Vagina (tissue), 2 donors: ENCODE measurements at regions not wholly inside any gene's neighbourhood (a gene's known extent, or its start where the extent isn't known, plus 50 kb on each side); places are given as distances from the start of the nearest gene placed in this dataset.

ENCODE experiments used
- DNase-seq, 2 donors: peaks; one replicate each; pipeline ENCODE4 v3.0.0-alpha.2; 2017; ENCODE audit errors: extremely low spot score in 2 of 2
- H3K27ac ChIP-seq: fragments of 200-600 bp; sonication (generic); one replicate; pipeline ENCODE4 v1.5.1; 2019
- H3K27me3 ChIP-seq: fragments of 200-600 bp; sonication (generic); one replicate; pipeline ENCODE4 v1.5.1; 2019
- H3K36me3 ChIP-seq, 2 donors: fragments of 200-600 bp; sonication (generic); one replicate each; pipeline ENCODE4 v1.5.1; 2017 to 2019
- H3K4me1 ChIP-seq: fragments of 200-600 bp; sonication (generic); one replicate; pipeline ENCODE4 v1.5.1; 2019
- H3K4me3 ChIP-seq, 2 donors: fragments of 200-600 bp; sonication (generic); 1 replicate in 1 of 2; 2 replicates in 1 of 2; pipeline ENCODE4 v1.5.1; 2016 to 2019
- H3K9me3 ChIP-seq: fragments of 200-600 bp; sonication (generic); one replicate; pipeline ENCODE4 v1.5.1; 2019
- POLR2A ChIP-seq, 2 donors: fragments of 450-650 bp; IDR thresholded peaks; one replicate each; pipeline ENCODE4 v1.6.1; 2017; ENCODE audit warnings: antibody characterized with exemption in 2 of 2, mild to moderate bottlenecking in 2 of 2, moderate library complexity in 2 of 2
- POLR2AphosphoS5 ChIP-seq, 2 donors: sonication (generic); formaldehyde crosslinking; IDR thresholded peaks; one replicate each; pipeline ENCODE4 v1.9.0; 2017; ENCODE audit warnings: antibody characterized with exemption in 2 of 2, mild to moderate bottlenecking in 2 of 2, low read depth in 1 of 2; ENCODE audit not compliant: insufficient read depth in 1 of 2
- intact Hi-C: fragments of 100-400 bp; cut with DNase I; formaldehyde crosslinking; loops from one replicate; pipeline ENCODE4 v1.15.1; 2023
- TF ChIP-seq, protein P1 (sequence below), 3 experiments: fragments of 450-650 bp in 2 of 3; fragments of 200-600 bp in 1 of 3; sonication (generic) in 1 of 3; IDR thresholded peaks; one replicate each; pipeline ENCODE4 v1.5.1; 2017 to 2019; ENCODE audit warnings: antibody characterized with exemption in 3 of 3, mild to moderate bottlenecking in 2 of 3, moderate library complexity in 2 of 3

DNA sequence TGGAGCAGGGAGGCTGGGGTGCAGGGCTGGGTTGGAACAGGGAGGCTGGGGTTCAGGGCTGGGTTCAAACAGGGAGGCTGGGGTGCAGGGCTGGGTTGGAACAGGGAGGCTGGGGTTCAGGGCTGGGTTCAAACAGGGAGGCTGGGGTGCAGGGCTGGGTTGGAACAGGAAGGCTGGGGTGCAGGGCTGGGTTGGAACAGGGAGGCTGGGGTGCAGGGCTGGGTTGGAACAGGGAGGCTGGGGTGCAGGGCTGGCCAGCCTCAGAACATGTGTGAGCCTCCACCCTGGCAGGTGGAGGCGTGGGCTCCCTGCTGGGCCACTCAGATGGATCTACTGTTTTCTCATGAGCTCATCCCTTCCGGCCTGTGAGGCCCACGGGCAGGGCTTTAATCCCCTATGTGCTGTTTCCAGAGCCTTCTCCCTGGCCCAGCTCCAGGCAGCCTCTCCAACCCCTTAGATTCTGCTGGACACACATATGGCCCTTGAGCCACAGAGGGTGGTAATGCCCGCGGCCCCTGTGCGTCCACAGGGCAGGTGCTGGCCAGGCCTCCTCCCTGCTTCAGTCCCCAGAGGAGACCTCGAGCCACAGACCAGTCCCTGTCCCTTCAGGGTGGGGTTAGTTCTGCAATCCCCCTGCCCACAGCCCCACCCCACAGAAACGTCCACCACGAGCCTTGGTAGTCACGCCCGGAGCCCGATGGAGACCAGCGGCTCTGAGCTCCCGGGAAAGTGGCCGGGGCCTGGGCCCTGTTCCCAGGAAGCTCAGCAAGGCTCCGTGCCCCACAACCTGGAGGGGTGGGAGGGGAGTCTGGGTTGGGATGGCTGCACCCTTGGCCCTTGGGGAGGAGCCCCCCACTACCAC lies 197.9 kb downstream of the BRD1 start:
- intact Hi-C loops = no loop called here
- Histone ChIP-seq H3K4me3 (no peak overlapping the region), H3K9me3 (no peaks in the 10 kb centered on the region), H3K27me3 (no peaks in the 10 kb centered on the region), H3K4me1 (peaks cover 13% of the 10 kb centered on the region), H3K27ac (no peak overlapping the region), H3K36me3 (no peaks in the 10 kb centered on the region)
- no peak for DNase-seq
- TF ChIP-seq POLR2A (IDR thresholded peaks at IDR 0.05) (no peak), POLR2AphosphoS5 (IDR thresholded peaks at IDR 0.05; ENCODE audit: insufficient read depth in 1 of 2, low read depth in 1 of 2) (no peak)
- TF ChIP-seq, protein P1, sequence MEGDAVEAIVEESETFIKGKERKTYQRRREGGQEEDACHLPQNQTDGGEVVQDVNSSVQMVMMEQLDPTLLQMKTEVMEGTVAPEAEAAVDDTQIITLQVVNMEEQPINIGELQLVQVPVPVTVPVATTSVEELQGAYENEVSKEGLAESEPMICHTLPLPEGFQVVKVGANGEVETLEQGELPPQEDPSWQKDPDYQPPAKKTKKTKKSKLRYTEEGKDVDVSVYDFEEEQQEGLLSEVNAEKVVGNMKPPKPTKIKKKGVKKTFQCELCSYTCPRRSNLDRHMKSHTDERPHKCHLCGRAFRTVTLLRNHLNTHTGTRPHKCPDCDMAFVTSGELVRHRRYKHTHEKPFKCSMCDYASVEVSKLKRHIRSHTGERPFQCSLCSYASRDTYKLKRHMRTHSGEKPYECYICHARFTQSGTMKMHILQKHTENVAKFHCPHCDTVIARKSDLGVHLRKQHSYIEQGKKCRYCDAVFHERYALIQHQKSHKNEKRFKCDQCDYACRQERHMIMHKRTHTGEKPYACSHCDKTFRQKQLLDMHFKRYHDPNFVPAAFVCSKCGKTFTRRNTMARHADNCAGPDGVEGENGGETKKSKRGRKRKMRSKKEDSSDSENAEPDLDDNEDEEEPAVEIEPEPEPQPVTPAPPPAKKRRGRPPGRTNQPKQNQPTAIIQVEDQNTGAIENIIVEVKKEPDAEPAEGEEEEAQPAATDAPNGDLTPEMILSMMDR (IDR thresholded peaks at IDR 0.05) = no peak

DNA sequence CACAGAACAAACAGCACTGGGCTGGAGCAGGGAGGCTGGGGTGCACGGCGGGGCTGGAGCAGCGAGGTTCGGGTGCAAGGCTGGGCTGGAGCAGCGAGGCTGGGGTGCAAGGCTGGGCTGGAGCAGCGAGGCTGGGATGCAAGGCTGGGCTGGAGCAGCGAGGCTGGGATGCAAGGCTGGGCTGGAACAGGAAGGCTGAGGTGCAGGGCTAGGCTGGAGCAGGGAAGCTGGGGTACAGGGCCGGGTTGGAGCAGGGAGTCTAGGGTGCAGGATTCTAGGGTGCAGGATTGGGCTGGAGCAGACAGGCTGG lies 198.5 kb downstream of the BRD1 start:
- peaks cover 13% of the 10 kb centered on the region for H3K4me1 ChIP-seq
- no peaks in the 10 kb centered on the region for H3K9me3 ChIP-seq
- H3K36me3 ChIP-seq = no peaks in the 10 kb centered on the region
- no peak overlapping the region for H3K27ac ChIP-seq
- intact Hi-C loops = no loop called here
- no peak for DNase-seq
- no peaks in the 10 kb centered on the region for H3K27me3 ChIP-seq
- TF ChIP-seq POLR2AphosphoS5 (IDR thresholded peaks at IDR 0.05; ENCODE audit: insufficient read depth in 1 of 2, low read depth in 1 of 2) (no peak), POLR2A (IDR thresholded peaks at IDR 0.05) (no peak)
- TF ChIP-seq, protein P1 (IDR thresholded peaks at IDR 0.05) = no peak
- no peak overlapping the region for H3K4me3 ChIP-seq

DNA sequence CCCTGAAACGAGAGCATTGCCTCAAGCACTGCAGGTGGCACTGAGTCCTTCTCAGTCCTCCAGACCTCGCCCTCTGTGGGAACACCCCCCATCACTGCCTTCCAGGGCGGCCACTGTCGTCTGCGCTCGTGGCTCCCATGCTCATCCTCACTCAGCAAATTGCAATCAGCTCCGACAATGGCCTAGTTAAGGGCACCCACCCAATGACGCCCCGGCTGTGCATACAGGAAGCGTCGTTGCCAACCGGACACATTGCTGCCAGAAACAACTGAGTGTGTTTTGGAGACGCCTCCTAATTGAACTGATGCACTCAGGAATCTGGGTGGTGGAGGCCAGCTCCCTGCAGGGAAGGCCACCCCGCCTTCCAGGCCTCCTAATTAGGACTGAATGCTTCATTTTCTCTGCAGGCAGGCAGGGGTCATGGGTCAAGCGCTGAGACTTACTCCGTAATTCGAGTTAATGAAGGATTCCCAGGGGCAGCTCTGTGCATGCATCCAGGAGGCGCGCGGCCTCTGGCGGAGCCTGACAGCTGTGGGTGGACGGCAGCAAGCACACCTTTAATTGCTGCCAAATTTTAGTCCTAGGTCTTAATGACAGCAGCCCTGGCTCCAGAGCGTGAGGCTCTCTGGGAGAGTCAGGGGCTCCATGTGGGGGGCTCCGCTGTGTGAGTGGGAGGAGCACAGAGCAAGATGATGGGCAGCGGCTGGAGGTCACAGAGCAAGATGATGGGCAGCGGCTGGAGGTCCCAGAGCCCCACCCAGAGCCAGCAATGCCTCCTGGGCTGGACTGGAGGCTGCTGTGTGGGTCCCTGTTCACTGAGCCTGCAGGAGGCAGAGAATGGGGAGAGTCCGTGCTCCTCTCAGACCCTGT lies 199.0 kb downstream of the BRD1 start:
- intact Hi-C loops = no loop called here
- DNase-seq = no peak
- no peak for TF ChIP-seq POLR2A (IDR thresholded peaks at IDR 0.05)
- TF ChIP-seq POLR2AphosphoS5 (IDR thresholded peaks at IDR 0.05; ENCODE audit: insufficient read depth in 1 of 2, low read depth in 1 of 2) = no peak
- TF ChIP-seq, protein P1 (IDR thresholded peaks at IDR 0.05) = no peak

DNA sequence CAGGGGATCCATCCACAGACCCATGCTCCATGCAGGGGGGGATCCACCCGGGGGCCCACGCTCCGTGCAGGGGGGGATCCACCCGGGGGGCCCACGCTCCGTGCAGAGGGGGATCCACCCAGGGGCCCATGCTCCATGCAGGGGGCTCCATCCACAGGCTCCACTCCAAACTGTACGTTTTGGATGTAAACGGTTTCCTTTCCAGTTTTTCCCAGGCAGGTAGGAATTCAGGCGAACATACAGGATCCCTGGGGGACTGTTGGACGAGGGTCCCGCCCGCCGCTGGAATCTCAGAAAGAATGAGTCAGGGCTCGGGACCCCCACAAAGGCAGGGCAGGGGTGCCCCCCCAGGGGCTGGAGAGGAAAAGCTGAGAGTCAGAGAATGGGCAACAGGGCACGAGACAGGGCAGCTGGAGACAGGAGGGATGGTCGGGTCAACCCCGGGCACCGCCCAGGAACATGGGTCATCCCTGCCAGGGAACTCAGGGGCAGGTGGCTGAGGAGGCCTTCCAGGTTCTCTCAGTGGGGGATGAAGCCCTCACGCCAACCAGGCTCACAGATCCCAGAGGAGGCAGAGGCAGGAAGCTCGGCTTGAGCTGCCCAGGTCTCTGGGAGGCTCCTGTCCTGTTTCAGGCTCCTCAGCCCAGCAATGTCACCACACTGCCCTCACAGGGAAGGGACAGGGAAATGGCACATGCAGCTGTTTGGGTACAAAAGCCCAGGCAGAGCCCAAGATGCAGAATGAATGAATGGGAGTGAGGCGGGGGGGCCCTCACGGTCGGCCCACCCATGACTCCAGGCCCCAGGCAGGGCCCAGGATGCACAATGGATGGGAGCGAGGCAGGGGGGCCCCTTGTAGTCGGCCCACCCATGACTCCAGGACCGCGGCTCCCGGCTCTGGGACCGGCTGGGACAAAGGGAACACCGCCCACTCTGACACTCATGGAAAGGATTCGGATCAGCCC lies 200.2 kb downstream of the BRD1 start:
- intact Hi-C loops = no loop called here
- no peaks in the 10 kb centered on the region for H3K27me3 ChIP-seq
- H3K27ac ChIP-seq = no peak overlapping the region
- DNase-seq = no peak
- TF ChIP-seq POLR2A (IDR thresholded peaks at IDR 0.05) = no peak
- no peak for TF ChIP-seq POLR2AphosphoS5 (IDR thresholded peaks at IDR 0.05; ENCODE audit: insufficient read depth in 1 of 2, low read depth in 1 of 2)
- TF ChIP-seq, protein P1 (IDR thresholded peaks at IDR 0.05) = no peak
- H3K4me3 ChIP-seq = no peak overlapping the region
- no peaks in the 10 kb centered on the region for H3K9me3 ChIP-seq
- no peaks in the 10 kb centered on the region for H3K36me3 ChIP-seq
- H3K4me1 ChIP-seq = peaks cover 8% of the 10 kb centered on the region

More for the DNA sequence above, 199.0 kb downstream of the BRD1 start:
- Histone ChIP-seq H3K9me3 (no peaks in the 10 kb centered on the region), H3K4me3 (no peak overlapping the region), H3K27ac (no peak overlapping the region), H3K4me1 (peaks cover 13% of the 10 kb centered on the region), H3K36me3 (no peaks in the 10 kb centered on the region), H3K27me3 (no peaks in the 10 kb centered on the region)
